WTC11 (cell line): ENCODE measurements at regions not wholly inside any gene's neighbourhood (a gene's known extent, or its start where the extent isn't known, plus 50 kb on each side); places are given as distances from the start of the nearest gene placed in this dataset.

ENCODE experiments used
- ATAC-seq: fragments of 200-7000 bp; cut with Tn5 transposase; 2 replicates; pipeline ENCODE4 v1.10.0; 2021; ENCODE audit warnings: mild to moderate bottlenecking, moderate library complexity
- CTCF ChIA-PET: fragments of 300-600 bp; sonication (Branson Sonifier 250); formaldehyde crosslinking; loops from one replicate; lab custom pipeline; 2021; ENCODE audit warnings: antibody characterized with exemption; lab: Charles Lee
- POLR2A ChIA-PET: fragments of 350-600 bp; sonication (Branson Sonifier 250); formaldehyde crosslinking; loops from one replicate; lab custom pipeline; 2021; ENCODE audit warnings: antibody characterized with exemption; lab: Charles Lee
- DNase-seq: peaks from one replicate; pipeline ENCODE4 v3.0.0; 2021; ENCODE audit warnings: low spot score
- H3K27ac Mint-ChIP-seq: 2 replicates; pipeline ENCODE4 v1.8.0; 2021; ENCODE audit warnings: mixed read lengths
- H3K27me3 Mint-ChIP-seq: 2 replicates; pipeline ENCODE4 v1.8.0; 2021; ENCODE audit warnings: low read depth, mild to moderate bottlenecking, moderate library complexity, mixed read lengths
- H3K36me3 Mint-ChIP-seq: 2 replicates; pipeline ENCODE4 v1.8.0; 2021; ENCODE audit warnings: mixed read lengths
- H3K4me1 Mint-ChIP-seq: 2 replicates; pipeline ENCODE4 v1.8.0; 2022; ENCODE audit warnings: mixed read lengths
- H3K4me3 Mint-ChIP-seq: 2 replicates; pipeline ENCODE4 v1.8.0; 2021; ENCODE audit warnings: mild to moderate bottlenecking, moderate library complexity, mixed read lengths
- H3K9me3 Mint-ChIP-seq: 2 replicates; pipeline ENCODE4 v1.8.0; 2021; ENCODE audit warnings: mixed read lengths
- ESRRA ChIP-seq: sonication (generic); formaldehyde crosslinking; IDR thresholded peaks from 2 replicates; pipeline ENCODE4 v1.8.1; 2022; ENCODE audit warnings: mild to moderate bottlenecking, missing genetic modification reagents, borderline replicate concordance
- ETV6 ChIP-seq: sonication (generic); formaldehyde crosslinking; IDR thresholded peaks from 2 replicates; pipeline ENCODE4 v1.8.1; 2022; ENCODE audit warnings: mild to moderate bottlenecking, missing genetic modification reagents
- FOXK1 ChIP-seq: sonication (generic); formaldehyde crosslinking; IDR thresholded peaks from 2 replicates; pipeline ENCODE4 v1.8.0; 2022; ENCODE audit warnings: mild to moderate bottlenecking, moderate library complexity, missing genetic modification reagents
- FOXP1 ChIP-seq: sonication (generic); formaldehyde crosslinking; IDR thresholded peaks from 2 replicates; pipeline ENCODE4 v1.8.0; 2022; ENCODE audit warnings: missing genetic modification reagents, mild to moderate bottlenecking, moderate library complexity, borderline replicate concordance
- KAT7 ChIP-seq: sonication (generic); formaldehyde crosslinking; IDR thresholded peaks from 2 replicates; pipeline ENCODE4 v1.8.1; 2023; ENCODE audit warnings: missing genetic modification reagents, mild to moderate bottlenecking, borderline replicate concordance
- NFYB ChIP-seq: sonication (generic); formaldehyde crosslinking; conservative IDR thresholded peaks from 2 replicates; pipeline ENCODE4 v1.8.0; 2022; ENCODE audit warnings: low read depth, missing genetic modification reagents
- NR1H2 ChIP-seq: sonication (generic); formaldehyde crosslinking; IDR thresholded peaks from 2 replicates; pipeline ENCODE4 v1.9.0; 2021; ENCODE audit warnings: mild to moderate bottlenecking, moderate library complexity, missing genetic modification reagents
- SMAD3 ChIP-seq: sonication (generic); formaldehyde crosslinking; IDR thresholded peaks from 2 replicates; pipeline ENCODE4 v1.8.0; 2022; ENCODE audit warnings: missing genetic modification reagents, mild to moderate bottlenecking, borderline replicate concordance
- SOX15 ChIP-seq: fragments of 250-450 bp; sonication (Bioruptor Pico); IDR thresholded peaks from 2 replicates; pipeline ENCODE4 v1.9.0; 2021; ENCODE audit warnings: mild to moderate bottlenecking
- TCF7 ChIP-seq: sonication (generic); formaldehyde crosslinking; IDR thresholded peaks from 2 replicates; pipeline ENCODE4 v1.8.0; 2022; ENCODE audit warnings: mild to moderate bottlenecking, low read depth, missing genetic modification reagents, moderate library complexity
- ZNF423 ChIP-seq: fragments of 250-450 bp; sonication (Bioruptor Pico); IDR thresholded peaks from 2 replicates; pipeline ENCODE4 v2.1.2; 2022; ENCODE audit warnings: mild to moderate bottlenecking, moderate library complexity
- TF ChIP-seq, protein P1 (sequence below): sonication (generic); formaldehyde crosslinking; IDR thresholded peaks from 2 replicates; pipeline ENCODE4 v1.8.1; 2022; ENCODE audit warnings: missing genetic modification reagents, borderline replicate concordance
- TF ChIP-seq, protein P2 (sequence below): sonication (generic); formaldehyde crosslinking; IDR thresholded peaks from 2 replicates; pipeline ENCODE4 v1.8.0; 2022; ENCODE audit warnings: mild to moderate bottlenecking, missing genetic modification reagents
- TF ChIP-seq, protein P3 (sequence below): sonication (generic); formaldehyde crosslinking; IDR thresholded peaks from 2 replicates; pipeline ENCODE4 v1.8.0; 2022; ENCODE audit warnings: mild to moderate bottlenecking, missing genetic modification reagents
- TF ChIP-seq, protein P4 (sequence below): sonication (generic); formaldehyde crosslinking; IDR thresholded peaks from 2 replicates; pipeline ENCODE4 v1.8.1; 2023; ENCODE audit warnings: mild to moderate bottlenecking, missing genetic modification reagents
- TF ChIP-seq, protein P5 (sequence below): sonication (generic); formaldehyde crosslinking; IDR thresholded peaks from 2 replicates; pipeline ENCODE4 v1.8.1; 2023; ENCODE audit warnings: mild to moderate bottlenecking, missing genetic modification reagents, borderline replicate concordance
- TF ChIP-seq, protein P6 (sequence below): sonication (generic); formaldehyde crosslinking; IDR thresholded peaks from 2 replicates; pipeline ENCODE4 v1.8.1; 2023; ENCODE audit warnings: mild to moderate bottlenecking, moderate library complexity, missing genetic modification reagents

DNA sequence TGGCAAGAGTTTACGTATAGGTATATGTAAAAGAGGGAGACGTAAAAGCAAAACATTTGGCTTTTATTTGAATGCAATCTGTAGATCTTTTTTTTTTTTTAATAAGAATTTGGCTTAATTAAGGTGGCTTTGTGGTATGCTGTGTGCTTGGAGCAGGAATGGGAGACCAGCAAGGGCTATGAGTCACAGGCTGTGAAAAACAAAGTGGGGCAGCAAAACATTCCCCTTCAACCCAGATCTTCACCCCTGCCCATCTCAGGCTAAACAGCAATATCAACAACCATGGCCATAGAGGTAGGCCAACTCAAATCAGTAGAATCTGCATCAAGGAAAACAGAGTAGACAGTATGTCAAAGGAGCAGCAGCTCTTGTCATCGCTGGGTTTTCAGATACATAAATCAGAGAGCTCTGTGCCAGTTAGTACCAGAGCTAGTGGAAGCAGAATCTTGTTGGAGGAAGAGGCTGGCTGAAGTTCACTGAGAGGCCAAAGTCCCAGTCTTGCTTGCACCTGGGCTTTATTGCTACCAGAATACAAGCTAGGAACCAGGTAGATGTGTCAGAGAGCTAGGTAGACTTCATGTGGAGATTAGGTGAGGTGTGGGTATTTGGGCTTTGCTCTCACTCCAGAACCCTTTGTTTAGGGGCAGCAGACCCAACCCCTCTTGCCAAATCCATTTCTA lies 191.5 kb upstream of the FANCL start (continued):
- TF ChIP-seq, protein P1, sequence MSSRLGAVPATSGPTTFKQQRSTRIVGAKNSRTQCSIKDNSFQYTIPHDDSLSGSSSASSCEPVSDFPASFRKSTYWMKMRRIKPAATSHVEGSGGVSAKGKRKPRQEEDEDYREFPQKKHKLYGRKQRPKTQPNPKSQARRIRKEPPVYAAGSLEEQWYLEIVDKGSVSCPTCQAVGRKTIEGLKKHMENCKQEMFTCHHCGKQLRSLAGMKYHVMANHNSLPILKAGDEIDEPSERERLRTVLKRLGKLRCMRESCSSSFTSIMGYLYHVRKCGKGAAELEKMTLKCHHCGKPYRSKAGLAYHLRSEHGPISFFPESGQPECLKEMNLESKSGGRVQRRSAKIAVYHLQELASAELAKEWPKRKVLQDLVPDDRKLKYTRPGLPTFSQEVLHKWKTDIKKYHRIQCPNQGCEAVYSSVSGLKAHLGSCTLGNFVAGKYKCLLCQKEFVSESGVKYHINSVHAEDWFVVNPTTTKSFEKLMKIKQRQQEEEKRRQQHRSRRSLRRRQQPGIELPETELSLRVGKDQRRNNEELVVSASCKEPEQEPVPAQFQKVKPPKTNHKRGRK, result no peak
- TF ChIP-seq, protein P2, sequence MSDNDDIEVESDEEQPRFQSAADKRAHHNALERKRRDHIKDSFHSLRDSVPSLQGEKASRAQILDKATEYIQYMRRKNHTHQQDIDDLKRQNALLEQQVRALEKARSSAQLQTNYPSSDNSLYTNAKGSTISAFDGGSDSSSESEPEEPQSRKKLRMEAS (CRISPR knock-in tag), result no peak
- TF ChIP-seq ESRRA (CRISPR knock-in tag) (no peak), ZNF423 (CRISPR knock-in tag) (no peak), TCF7 (CRISPR knock-in tag) (no peak), SOX15 (no peak)

DNA sequence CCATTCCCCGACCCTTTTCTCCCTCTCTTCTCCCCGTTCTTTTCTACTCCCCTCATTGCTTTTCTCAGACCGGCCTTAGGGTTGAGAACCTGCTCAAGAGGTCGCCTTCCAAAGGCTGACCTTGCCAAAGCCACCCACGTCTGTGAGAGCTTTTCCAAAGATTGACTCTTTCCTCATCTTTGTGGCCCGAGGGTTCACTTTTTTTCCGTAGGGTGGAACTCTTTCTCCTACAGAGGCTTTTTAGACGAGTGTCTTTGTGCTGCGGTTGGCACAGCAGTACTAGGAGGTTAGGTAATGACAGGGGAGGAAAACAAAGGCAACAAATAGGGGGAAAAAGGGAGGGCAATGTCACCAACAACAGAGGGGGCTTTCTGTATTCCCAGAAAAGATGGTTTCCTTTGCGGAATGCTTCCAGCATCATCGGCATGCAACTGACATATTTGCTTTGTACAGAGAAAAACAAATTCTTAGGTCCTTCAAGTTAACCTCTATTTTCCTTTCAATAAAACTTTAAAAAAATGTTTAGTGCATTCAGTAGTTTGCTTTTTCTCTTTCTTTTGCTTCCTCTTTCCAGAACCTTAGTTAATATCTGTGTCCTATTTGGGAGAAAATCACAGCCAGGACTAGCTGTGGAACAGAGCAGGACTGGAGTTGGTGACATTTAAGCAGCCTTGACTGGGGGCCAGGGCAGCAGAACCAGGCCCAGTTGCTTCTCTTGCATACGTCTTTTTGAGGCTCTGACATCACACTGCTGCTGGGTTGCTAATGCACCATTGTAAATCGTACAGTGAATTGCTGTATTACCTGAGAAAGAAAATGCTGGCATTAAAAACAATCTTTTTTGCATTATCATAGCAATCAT lies 188.1 kb upstream of the FANCL start:
- H3K27ac Mint-ChIP-seq, result peak overlapping the region; percentile 98
- 0 out of 2 replicates have a peak, but pooled peaks cover 3% of the 10 kb centered on the region for H3K9me3 Mint-ChIP-seq
- peak overlapping the region; percentile 86 for H3K4me3 Mint-ChIP-seq
- CTCF ChIA-PET, result interaction anchor here (1.0 to 1.5 kb wide), 3 partner anchors 19 to 70 kb away, joined by 3 to 6 read pairs (median 3); no protein-coding TSS in a partner anchor
- H3K4me1 Mint-ChIP-seq, result peaks cover 33% of the 10 kb centered on the region
- POLR2A ChIA-PET, result no interaction called here
- no peaks in the 10 kb centered on the region for H3K36me3 Mint-ChIP-seq
- ATAC-seq, result peak; percentile 1; the same call in 1 of the 2 replicates
- no peaks in the 10 kb centered on the region for H3K27me3 Mint-ChIP-seq
- DNase-seq, result no peak
- TF ChIP-seq NFYB (CRISPR knock-in tag) (no peak), FOXK1 (0 out of 2 replicates have a peak, but pooled peaks have one; percentile 1)

DNA sequence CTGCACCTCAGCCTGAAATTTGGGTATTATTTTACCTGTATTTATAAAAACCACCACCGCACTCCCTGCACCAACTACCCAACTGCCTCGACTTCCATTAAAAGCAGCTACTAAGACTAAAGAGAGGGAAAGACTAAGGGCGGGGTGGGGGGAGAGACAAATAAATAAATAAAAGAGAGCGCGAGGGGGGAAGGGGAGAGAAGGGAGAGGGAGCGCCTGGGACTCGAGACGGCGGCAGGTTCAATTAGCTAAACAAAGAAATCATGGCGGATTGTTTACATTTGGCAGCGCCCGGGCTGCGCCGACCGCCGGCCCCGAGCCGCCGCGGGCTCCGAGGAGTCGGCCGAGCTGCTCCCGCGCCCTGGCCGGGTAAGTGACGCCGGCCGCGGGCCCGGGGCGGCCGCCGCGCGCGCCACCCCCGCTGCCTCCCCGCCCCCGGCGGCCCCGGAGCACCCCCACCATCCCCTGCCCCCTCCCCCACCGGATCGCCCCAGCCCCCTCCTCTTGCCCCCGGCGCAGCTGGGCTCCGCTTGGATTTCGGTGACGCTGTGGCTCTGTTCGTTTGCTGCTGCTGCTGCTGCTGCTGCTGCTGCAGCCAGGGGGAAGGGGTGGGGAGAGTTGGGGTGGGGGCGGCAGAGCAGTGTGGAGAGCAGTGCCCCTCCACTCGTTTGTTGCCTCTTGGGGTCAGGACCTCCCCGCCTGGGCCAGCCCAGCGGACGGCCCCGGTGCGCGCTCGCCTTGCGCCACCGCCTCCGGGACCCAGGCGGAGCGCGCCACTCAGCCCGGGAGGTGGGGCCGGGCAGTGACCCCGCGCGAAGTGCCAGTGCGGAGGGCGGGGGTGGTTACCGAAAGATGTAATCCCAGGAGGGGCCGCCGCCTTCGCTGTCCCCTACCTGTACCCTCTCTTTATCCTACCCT lies 187.2 kb upstream of the FANCL start:
- peak; percentile 88 for ATAC-seq
- peak; percentile 75 for DNase-seq
- H3K4me3 Mint-ChIP-seq, result peak overlapping the region; percentile 95
- 0 out of 2 replicates have a peak, but pooled peaks cover 3% of the 10 kb centered on the region for H3K9me3 Mint-ChIP-seq
- ChIA-PET CTCF (interaction anchor here (0.6 to 1.5 kb wide), 5 partner anchors 20 to 286 kb away, joined by 3 to 6 read pairs (median 4); no protein-coding TSS in a partner anchor), POLR2A (no interaction called here)
- no peaks in the 10 kb centered on the region for H3K27me3 Mint-ChIP-seq
- no peaks in the 10 kb centered on the region for H3K36me3 Mint-ChIP-seq
- H3K4me1 Mint-ChIP-seq, result peaks cover 32% of the 10 kb centered on the region
- peak overlapping the region; percentile 99 for H3K27ac Mint-ChIP-seq
- TF ChIP-seq KAT7 (CRISPR knock-in tag) (0 out of 2 replicates have a peak, but pooled peaks have one; percentile 73), FOXK1 (peak; percentile 73), NR1H2 (CRISPR knock-in tag) (no peak), SMAD3 (0 out of 2 replicates have a peak, but pooled peaks have one; percentile 28), ETV6 (no peak), FOXP1 (CRISPR knock-in tag) (0 out of 2 replicates have a peak, but pooled peaks have one; percentile 40)
- TF ChIP-seq, protein P3, sequence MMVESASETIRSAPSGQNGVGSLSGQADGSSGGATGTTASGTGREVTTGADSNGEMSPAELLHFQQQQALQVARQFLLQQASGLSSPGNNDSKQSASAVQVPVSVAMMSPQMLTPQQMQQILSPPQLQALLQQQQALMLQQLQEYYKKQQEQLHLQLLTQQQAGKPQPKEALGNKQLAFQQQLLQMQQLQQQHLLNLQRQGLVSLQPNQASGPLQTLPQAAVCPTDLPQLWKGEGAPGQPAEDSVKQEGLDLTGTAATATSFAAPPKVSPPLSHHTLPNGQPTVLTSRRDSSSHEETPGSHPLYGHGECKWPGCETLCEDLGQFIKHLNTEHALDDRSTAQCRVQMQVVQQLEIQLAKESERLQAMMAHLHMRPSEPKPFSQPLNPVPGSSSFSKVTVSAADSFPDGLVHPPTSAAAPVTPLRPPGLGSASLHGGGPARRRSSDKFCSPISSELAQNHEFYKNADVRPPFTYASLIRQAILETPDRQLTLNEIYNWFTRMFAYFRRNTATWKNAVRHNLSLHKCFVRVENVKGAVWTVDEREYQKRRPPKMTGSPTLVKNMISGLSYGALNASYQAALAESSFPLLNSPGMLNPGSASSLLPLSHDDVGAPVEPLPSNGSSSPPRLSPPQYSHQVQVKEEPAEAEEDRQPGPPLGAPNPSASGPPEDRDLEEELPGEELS (CRISPR knock-in tag), result 0 out of 2 replicates have a peak, but pooled peaks have one; percentile 47
- TF ChIP-seq, protein P4, sequence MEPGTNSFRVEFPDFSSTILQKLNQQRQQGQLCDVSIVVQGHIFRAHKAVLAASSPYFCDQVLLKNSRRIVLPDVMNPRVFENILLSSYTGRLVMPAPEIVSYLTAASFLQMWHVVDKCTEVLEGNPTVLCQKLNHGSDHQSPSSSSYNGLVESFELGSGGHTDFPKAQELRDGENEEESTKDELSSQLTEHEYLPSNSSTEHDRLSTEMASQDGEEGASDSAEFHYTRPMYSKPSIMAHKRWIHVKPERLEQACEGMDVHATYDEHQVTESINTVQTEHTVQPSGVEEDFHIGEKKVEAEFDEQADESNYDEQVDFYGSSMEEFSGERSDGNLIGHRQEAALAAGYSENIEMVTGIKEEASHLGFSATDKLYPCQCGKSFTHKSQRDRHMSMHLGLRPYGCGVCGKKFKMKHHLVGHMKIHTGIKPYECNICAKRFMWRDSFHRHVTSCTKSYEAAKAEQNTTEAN (CRISPR knock-in tag), result no peak
- TF ChIP-seq, protein P5, sequence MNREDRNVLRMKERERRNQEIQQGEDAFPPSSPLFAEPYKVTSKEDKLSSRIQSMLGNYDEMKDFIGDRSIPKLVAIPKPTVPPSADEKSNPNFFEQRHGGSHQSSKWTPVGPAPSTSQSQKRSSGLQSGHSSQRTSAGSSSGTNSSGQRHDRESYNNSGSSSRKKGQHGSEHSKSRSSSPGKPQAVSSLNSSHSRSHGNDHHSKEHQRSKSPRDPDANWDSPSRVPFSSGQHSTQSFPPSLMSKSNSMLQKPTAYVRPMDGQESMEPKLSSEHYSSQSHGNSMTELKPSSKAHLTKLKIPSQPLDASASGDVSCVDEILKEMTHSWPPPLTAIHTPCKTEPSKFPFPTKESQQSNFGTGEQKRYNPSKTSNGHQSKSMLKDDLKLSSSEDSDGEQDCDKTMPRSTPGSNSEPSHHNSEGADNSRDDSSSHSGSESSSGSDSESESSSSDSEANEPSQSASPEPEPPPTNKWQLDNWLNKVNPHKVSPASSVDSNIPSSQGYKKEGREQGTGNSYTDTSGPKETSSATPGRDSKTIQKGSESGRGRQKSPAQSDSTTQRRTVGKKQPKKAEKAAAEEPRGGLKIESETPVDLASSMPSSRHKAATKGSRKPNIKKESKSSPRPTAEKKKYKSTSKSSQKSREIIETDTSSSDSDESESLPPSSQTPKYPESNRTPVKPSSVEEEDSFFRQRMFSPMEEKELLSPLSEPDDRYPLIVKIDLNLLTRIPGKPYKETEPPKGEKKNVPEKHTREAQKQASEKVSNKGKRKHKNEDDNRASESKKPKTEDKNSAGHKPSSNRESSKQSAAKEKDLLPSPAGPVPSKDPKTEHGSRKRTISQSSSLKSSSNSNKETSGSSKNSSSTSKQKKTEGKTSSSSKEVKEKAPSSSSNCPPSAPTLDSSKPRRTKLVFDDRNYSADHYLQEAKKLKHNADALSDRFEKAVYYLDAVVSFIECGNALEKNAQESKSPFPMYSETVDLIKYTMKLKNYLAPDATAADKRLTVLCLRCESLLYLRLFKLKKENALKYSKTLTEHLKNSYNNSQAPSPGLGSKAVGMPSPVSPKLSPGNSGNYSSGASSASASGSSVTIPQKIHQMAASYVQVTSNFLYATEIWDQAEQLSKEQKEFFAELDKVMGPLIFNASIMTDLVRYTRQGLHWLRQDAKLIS (CRISPR knock-in tag), result 0 out of 2 replicates have a peak, but pooled peaks have one; percentile 70
- TF ChIP-seq, protein P6, sequence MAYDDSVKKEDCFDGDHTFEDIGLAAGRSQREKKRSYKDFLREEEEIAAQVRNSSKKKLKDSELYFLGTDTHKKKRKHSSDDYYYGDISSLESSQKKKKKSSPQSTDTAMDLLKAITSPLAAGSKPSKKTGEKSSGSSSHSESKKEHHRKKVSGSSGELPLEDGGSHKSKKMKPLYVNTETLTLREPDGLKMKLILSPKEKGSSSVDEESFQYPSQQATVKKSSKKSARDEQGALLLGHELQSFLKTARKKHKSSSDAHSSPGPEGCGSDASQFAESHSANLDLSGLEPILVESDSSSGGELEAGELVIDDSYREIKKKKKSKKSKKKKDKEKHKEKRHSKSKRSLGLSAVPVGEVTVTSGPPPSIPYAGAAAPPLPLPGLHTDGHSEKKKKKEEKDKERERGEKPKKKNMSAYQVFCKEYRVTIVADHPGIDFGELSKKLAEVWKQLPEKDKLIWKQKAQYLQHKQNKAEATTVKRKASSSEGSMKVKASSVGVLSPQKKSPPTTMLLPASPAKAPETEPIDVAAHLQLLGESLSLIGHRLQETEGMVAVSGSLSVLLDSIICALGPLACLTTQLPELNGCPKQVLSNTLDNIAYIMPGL (CRISPR knock-in tag), result peak; percentile 56
